Liver (tissue), 8 donors: ENCODE measurements at regions not wholly inside any gene's neighbourhood (a gene's known extent, or its start where the extent isn't known, plus 50 kb on each side); places are given as distances from the start of the nearest gene placed in this dataset.

Experiments used
- DNase-seq: peaks from one replicate; pipeline ENCODE4 v3.0.0-alpha.2; 2017; ENCODE audit warnings: low spot score
- H3K27ac ChIP-seq, 2 donors: one replicate each; pipeline ENCODE4 v1.7.0; 2013; ENCODE audit warnings: inconsistent platforms in 2 of 2, low read length in 2 of 2, control low read depth in 1 of 2, low read depth in 1 of 2, mild to moderate bottlenecking in 1 of 2
- H3K27me3 ChIP-seq, 4 donors: one replicate each; pipeline versions ENCODE4 v1.6.1 to v1.7.0; 2013; ENCODE audit warnings: low read length in 3 of 4, inconsistent platforms in 1 of 4, mild to moderate bottlenecking in 1 of 4, moderate library complexity in 1 of 4; ENCODE audit not compliant: control insufficient read depth in 4 of 4, insufficient read depth in 4 of 4
- H3K36me3 ChIP-seq, 4 donors: one replicate each; pipeline versions ENCODE4 v1.6.1 to v1.7.0; 2013; ENCODE audit warnings: low read length in 3 of 4, mild to moderate bottlenecking in 3 of 4, low read depth in 1 of 4, moderate library complexity in 1 of 4; ENCODE audit not compliant: control insufficient read depth in 4 of 4, insufficient read depth in 3 of 4
- H3K4me1 ChIP-seq, 4 donors: one replicate each; pipeline versions ENCODE4 v1.6.1 to v1.7.0; 2013; ENCODE audit warnings: low read length in 3 of 4, mild to moderate bottlenecking in 3 of 4, moderate library complexity in 1 of 4; ENCODE audit not compliant: control insufficient read depth in 4 of 4, insufficient read depth in 4 of 4
- H3K4me3 ChIP-seq, 3 donors: one replicate each; pipeline versions ENCODE4 v1.6.1 to v1.7.0; 2013; ENCODE audit warnings: low read length in 3 of 3, control low read depth in 1 of 3, low read depth in 1 of 3, mild to moderate bottlenecking in 1 of 3
- H3K9ac ChIP-seq, 2 donors: one replicate each; pipeline ENCODE4 v1.7.0; 2013; ENCODE audit warnings: low read length in 2 of 2, mild to moderate bottlenecking in 2 of 2, moderate library complexity in 2 of 2, control low read depth in 1 of 2, low read depth in 1 of 2
- H3K9me3 ChIP-seq, 4 donors: one replicate each; pipeline versions ENCODE4 v1.6.1 to v1.7.0; 2013; ENCODE audit warnings: low read length in 3 of 4; ENCODE audit not compliant: control insufficient read depth in 4 of 4
- ATF3 ChIP-seq: IDR thresholded peaks from 2 replicates; pipeline ENCODE4 v1.6.1; 2016; ENCODE audit warnings: antibody characterized with exemption
- CTCF ChIP-seq: fragments of 150-350 bp; IDR thresholded peaks from 2 replicates; pipeline ENCODE4 v1.5.1; 2017; ENCODE audit warnings: improper control_type of control experiment, low read depth, low read length; ENCODE audit not compliant: missing input control
- EGR1 ChIP-seq, 2 donors: IDR thresholded peaks; 2 replicates each; pipeline ENCODE4 v1.6.1; 2016 to 2018; ENCODE audit warnings: antibody characterized with exemption in 2 of 2, low read depth in 2 of 2
- FOXA1 ChIP-seq: IDR thresholded peaks from 2 replicates; pipeline ENCODE4 v1.6.1; 2016; ENCODE audit warnings: antibody characterized with exemption
- FOXA2 ChIP-seq: IDR thresholded peaks from 2 replicates; pipeline ENCODE4 v1.6.1; 2016; ENCODE audit warnings: antibody characterized with exemption
- HNF4A ChIP-seq, 2 donors: conservative IDR thresholded peaks; 2 replicates each; pipeline ENCODE4 v1.6.1; 2016; ENCODE audit warnings: antibody characterized with exemption in 2 of 2, mild to moderate bottlenecking in 2 of 2
- HNF4G ChIP-seq: IDR thresholded peaks from 2 replicates; pipeline ENCODE4 v1.6.1; 2016; ENCODE audit warnings: antibody characterized with exemption
- JUND ChIP-seq, 2 donors: IDR thresholded peaks; 2 replicates each; pipeline ENCODE4 v1.6.1; 2016; ENCODE audit warnings: antibody characterized with exemption in 2 of 2
- MAX ChIP-seq: IDR thresholded peaks from 2 replicates; pipeline ENCODE4 v1.6.1; 2016; ENCODE audit warnings: antibody characterized with exemption
- NR2F2 ChIP-seq: IDR thresholded peaks from 2 replicates; pipeline ENCODE4 v1.6.1; 2016; ENCODE audit warnings: antibody characterized with exemption
- RAD21 ChIP-seq, 2 donors: IDR thresholded peaks; 2 replicates each; pipeline ENCODE4 v1.6.1; 2016; ENCODE audit warnings: antibody characterized with exemption in 2 of 2, mild to moderate bottlenecking in 2 of 2
- RXRA ChIP-seq, 2 donors: IDR thresholded peaks; 2 replicates each; pipeline ENCODE4 v1.6.1; 2017 to 2018; ENCODE audit warnings: antibody characterized with exemption in 2 of 2, mild to moderate bottlenecking in 1 of 2
- SP1 ChIP-seq: IDR thresholded peaks from 2 replicates; pipeline ENCODE4 v1.6.1; 2018; ENCODE audit warnings: antibody characterized with exemption, mild to moderate bottlenecking
- TAF1 ChIP-seq: conservative IDR thresholded peaks from 2 replicates; pipeline ENCODE4 v1.6.1; 2016; ENCODE audit warnings: antibody characterized with exemption, mild to moderate bottlenecking
- YY1 ChIP-seq: IDR thresholded peaks from 2 replicates; pipeline ENCODE4 v1.6.1; 2016; ENCODE audit warnings: antibody characterized with exemption, mild to moderate bottlenecking
- ZBTB33 ChIP-seq: IDR thresholded peaks from 2 replicates; pipeline ENCODE4 v1.6.1; 2016; ENCODE audit warnings: antibody characterized with exemption
- WGBS: extraction: QIAGEN DNeasy Blood & Tissue Kit; methylation state at CpG from one replicate; pipeline ENCODE4 v1.1.7; 2013; 5-methylcytosine and 5-hydroxymethylcytosine counted together
- donor health status: healthy.
- donor health status: healthy.
- donor health status: healthy.
- donor health status: healthy.
- donor health status: healthy.

- TF ChIP-seq RXRA (IDR thresholded peaks at IDR 0.05) (no peak), YY1 (no peak), ZBTB33 (no peak), EGR1 (IDR thresholded peaks at IDR 0.05; ENCODE audit: low read depth in 2 of 2) (no peak), HNF4A (conservative IDR thresholded peaks at IDR 0.05) (no peak), JUND (IDR thresholded peaks at IDR 0.05) (no peak), HNF4G (no peak), MAX (no peak), FOXA1 (no peak), FOXA2 (no peak), SP1 (no peak), ATF3 (no peak), CTCF (no peak), TAF1 (no peak), NR2F2 (no peak), RAD21 (IDR thresholded peaks at IDR 0.05) (no peak)
- Histone ChIP-seq H3K36me3 (no peaks in the 10 kb centered on the region), H3K9ac (no peak overlapping the region), H3K27me3 (no peaks in the 10 kb centered on the region), H3K4me3 (no peak overlapping the region), H3K27ac (no peak overlapping the region), H3K9me3 (no peaks in the 10 kb centered on the region), H3K4me1 (no peaks in the 10 kb centered on the region)
- no peak for DNase-seq
- 73% methylated on average over 2 of the region's 2 CpGs for WGBS
These were observed 1396.5 kb upstream of the AGA start for GRCh38 chr4:178838776-178839175.

GRCh38 chr4:178856139-178856800 is 1414.0 kb upstream of the AGA start:
- Histone ChIP-seq H3K4me1 (no peaks in the 10 kb centered on the region), H3K36me3 (no peaks in the 10 kb centered on the region), H3K9me3 (no peaks in the 10 kb centered on the region), H3K27me3 (no peaks in the 10 kb centered on the region), H3K4me3 (no peak overlapping the region), H3K9ac (no peak overlapping the region), H3K27ac (no peak overlapping the region)
- no peak for TF ChIP-seq FOXA1
- DNase-seq, result no peak
- WGBS, result 49% methylated on average over 4 of the region's 4 CpGs

GRCh38 chr4:178871476-178871875 is 1429.2 kb upstream of the AGA start:
- Histone ChIP-seq H3K9ac (no peak overlapping the region), H3K27me3 (no peaks in the 10 kb centered on the region), H3K4me1 (no peaks in the 10 kb centered on the region), H3K4me3 (no peak overlapping the region), H3K9me3 (no peaks in the 10 kb centered on the region), H3K36me3 (no peaks in the 10 kb centered on the region), H3K27ac (no peak overlapping the region)
- WGBS, result 59% methylated on average over 2 of the region's 2 CpGs
- DNase-seq, result no peak
- TF ChIP-seq HNF4G (no peak), RXRA (IDR thresholded peaks at IDR 0.05) (no peak), JUND (IDR thresholded peaks at IDR 0.05) (no peak), SP1 (no peak), CTCF (no peak), ZBTB33 (no peak), YY1 (no peak)
